B cell (primary cell): ENCODE measurements at regions not wholly inside any gene's neighbourhood (a gene's known extent, or its start where the extent isn't known, plus 50 kb on each side); places are given as distances from the start of the nearest gene placed in this dataset.

Source experiments
- ATAC-seq: fragments of 200-7000 bp; cut with Tn5 transposase; one replicate; pipeline ENCODE4 v1.10.0; 2021; ENCODE audit warnings: low read depth, mild to moderate bottlenecking, moderate number of reproducible peaks, moderate library complexity
- CTCF ChIA-PET: fragments of 350-600 bp; sonication (Branson Sonifier 250); formaldehyde crosslinking; loops from one replicate; lab custom pipeline; 2021; ENCODE audit warnings: antibody characterized with exemption, inconsistent platforms; lab: Charles Lee
- POLR2A ChIA-PET: fragments of 350-600 bp; sonication (Branson Sonifier 250); formaldehyde crosslinking; loops from one replicate; lab custom pipeline; 2021; ENCODE audit warnings: antibody characterized with exemption; lab: Charles Lee
- DNase-seq: peaks from one replicate; pipeline ENCODE4 v3.0.0; 2013
- H2AFZ ChIP-seq: 2 replicates; pipeline ENCODE4 v1.6.1; 2012; ENCODE audit warnings: mild to moderate bottlenecking, low read depth, low read length; ENCODE audit not compliant: insufficient read depth, poor library complexity, severe bottlenecking
- H3K27ac ChIP-seq, 2 donors: 1 replicate in 1 of 2; 2 replicates in 1 of 2; pipeline ENCODE4 v1.5.1; 2012 to 2013; ENCODE audit warnings: low read length in 2 of 2, mild to moderate bottlenecking in 2 of 2, moderate library complexity in 1 of 2
- H3K27me3 ChIP-seq, 4 experiments: fragments of 200-600 bp in 1 of 4; sonication (generic) in 1 of 4; replicated peaks in 1 of 4; 1 replicate in 2 of 4; 2 replicates in 2 of 4; pipeline versions ENCODE4 v1.6.1 to v1.7.0; 2013 to 2016; ENCODE audit warnings: low read length in 3 of 4, mild to moderate bottlenecking in 2 of 4, mixed read lengths in 1 of 4, moderate library complexity in 1 of 4; ENCODE audit not compliant: insufficient read depth in 4 of 4, control insufficient read depth in 3 of 4; ENCODE audit errors: control extremely low read depth in 1 of 4
- H3K36me3 ChIP-seq, 2 experiments: replicated peaks in 1 of 2; 1 replicate in 1 of 2; 2 replicates in 1 of 2; pipeline versions ENCODE4 v1.6.1 to v1.7.1; 2013; ENCODE audit warnings: low read length in 1 of 2; ENCODE audit not compliant: insufficient read depth in 2 of 2, control insufficient read depth in 1 of 2; ENCODE audit errors: control extremely low read depth in 1 of 2, extremely low read depth in 1 of 2
- H3K4me1 ChIP-seq, 2 donors: fragments of 200-600 bp in 1 of 2; sonication (generic) in 1 of 2; 1 replicate in 1 of 2; 2 replicates in 1 of 2; pipeline versions ENCODE4 v1.5.1 to v1.6.1; 2013 to 2017; ENCODE audit warnings: low read length in 2 of 2; ENCODE audit not compliant: control insufficient read depth in 2 of 2, insufficient read depth in 2 of 2
- H3K4me2 ChIP-seq: replicated peaks from 2 replicates; pipeline ENCODE3; 2012; ENCODE audit warnings: mild to moderate bottlenecking, low read depth, low read length; ENCODE audit not compliant: poor library complexity, severe bottlenecking
- H3K4me3 ChIP-seq, 5 experiments: fragments of 200-600 bp in 1 of 5; sonication (generic) in 1 of 5; 1 replicate in 3 of 5; 2 replicates in 2 of 5; pipeline versions ENCODE4 v1.5.1 to v1.7.0; 2011 to 2016; ENCODE audit warnings: low read length in 4 of 5, mild to moderate bottlenecking in 4 of 5, low read depth in 2 of 5, control low read depth in 1 of 5, moderate library complexity in 1 of 5; ENCODE audit not compliant: insufficient read depth in 1 of 5; ENCODE audit errors: control extremely low read depth in 1 of 5, extremely low read depth in 1 of 5
- H3K79me2 ChIP-seq: fragments of 200-600 bp; sonication (generic); one replicate; pipeline ENCODE4 v1.6.0; 2016; ENCODE audit warnings: low read length; ENCODE audit not compliant: control insufficient read depth, insufficient read depth
- H3K9ac ChIP-seq: fragments of 200-600 bp; sonication (generic); 2 replicates; pipeline ENCODE4 v1.6.1; 2017; ENCODE audit warnings: mild to moderate bottlenecking, low read length, moderate library complexity
- H3K9me3 ChIP-seq, 3 donors: one replicate each; pipeline versions ENCODE4 v1.6.1 to v1.7.1; 2013; ENCODE audit warnings: low read length in 2 of 3; ENCODE audit not compliant: control insufficient read depth in 2 of 3, insufficient read depth in 1 of 3; ENCODE audit errors: control extremely low read depth in 1 of 3
- H4K20me1 ChIP-seq: 2 replicates; pipeline ENCODE4 v1.6.0; 2012; ENCODE audit warnings: mild to moderate bottlenecking, low read length; ENCODE audit not compliant: insufficient read depth, control insufficient read depth, poor library complexity, severe bottlenecking
- H3K27ac Mint-ChIP-seq: one replicate; pipeline ENCODE4 v1.8.0; 2021; ENCODE audit warnings: mixed read lengths
- H3K27me3 Mint-ChIP-seq: one replicate; pipeline ENCODE4 v1.8.0; 2021; ENCODE audit warnings: mixed read lengths
- H3K4me1 Mint-ChIP-seq: one replicate; pipeline ENCODE4 v1.8.0; 2021; ENCODE audit warnings: mixed read lengths
- H3K4me3 Mint-ChIP-seq: one replicate; pipeline ENCODE4 v1.8.0; 2021; ENCODE audit warnings: mixed read lengths
- H3K9me3 Mint-ChIP-seq: one replicate; pipeline ENCODE4 v1.8.0; 2022; ENCODE audit warnings: mixed read lengths; ENCODE audit not compliant: insufficient read depth
- EZH2 ChIP-seq: IDR thresholded peaks from 2 replicates; pipeline ENCODE4 v1.6.1; 2012; ENCODE audit warnings: borderline replicate concordance, low read depth, mild to moderate bottlenecking, moderate library complexity, low read length; ENCODE audit not compliant: insufficient read depth, poor library complexity, severe bottlenecking
- WGBS: methylation state at CpG from one replicate; pipeline ENCODE4 v1.1.5; 2013; ENCODE audit warnings: missing lambda C conversion rate; ENCODE audit not compliant: insufficient coverage; 5-methylcytosine and 5-hydroxymethylcytosine counted together
- intact Hi-C: fragments of 100-400 bp; cut with micrococcal nuclease; formaldehyde crosslinking; loops from one replicate; pipeline ENCODE4 v1.10.0; 2022
- TF ChIP-seq, protein P1 (sequence below): fragments of 200-600 bp; IDR thresholded peaks from one replicate; pipeline ENCODE4 v1.8.0; 2022; ENCODE audit warnings: antibody characterized with exemption, mild to moderate bottlenecking

DNA sequence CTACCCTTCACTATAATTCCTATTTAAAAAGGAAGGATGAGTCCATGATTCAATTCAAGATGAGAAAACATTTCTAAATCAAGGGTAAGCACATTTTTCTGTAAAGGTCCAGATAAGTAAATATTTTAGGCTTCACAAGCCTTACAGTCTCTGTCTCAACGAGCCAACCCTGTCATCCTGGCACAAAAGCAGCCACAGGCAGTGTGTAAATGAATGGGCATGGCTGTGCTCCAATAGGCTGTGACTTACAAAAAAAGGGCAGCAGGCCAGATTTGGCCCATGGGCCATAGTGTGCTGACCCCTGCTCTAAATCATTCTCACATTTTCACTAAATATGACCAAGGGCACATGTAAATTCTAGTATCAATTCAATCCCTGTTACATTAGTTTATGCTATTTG, 200.4 kb downstream of the WNT5A start:
- Histone ChIP-seq H3K36me3 (no peaks in the 10 kb centered on the region), H3K4me1 (no peaks in the 10 kb centered on the region), H2AFZ (no peak overlapping the region), H3K79me2 (no peaks in the 10 kb centered on the region), H3K9ac (no peak overlapping the region), H3K27ac (no peak overlapping the region), H3K9me3 (peaks cover 0 to 6% (median 0%) of the 10 kb centered on the region in 3 donors), H3K27me3 (no peaks in the 10 kb centered on the region), H3K4me2 (no peak overlapping the region), H3K4me3 (no peak overlapping the region), H4K20me1 (no peaks in the 10 kb centered on the region)
- CTCF ChIA-PET: no interaction called here
- no peak for DNase-seq
- ATAC-seq: no peak
- POLR2A ChIA-PET: no interaction called here
- Mint-ChIP-seq H3K9me3 (no peaks in the 10 kb centered on the region), H3K27ac (no peak overlapping the region), H3K4me3 (no peak overlapping the region), H3K4me1 (no peaks in the 10 kb centered on the region), H3K27me3 (no peaks in the 10 kb centered on the region)
- WGBS: no CpG with 5 or more reads among the region's 1 CpG
- intact Hi-C loops: no loop called here
- TF ChIP-seq, protein P1, sequence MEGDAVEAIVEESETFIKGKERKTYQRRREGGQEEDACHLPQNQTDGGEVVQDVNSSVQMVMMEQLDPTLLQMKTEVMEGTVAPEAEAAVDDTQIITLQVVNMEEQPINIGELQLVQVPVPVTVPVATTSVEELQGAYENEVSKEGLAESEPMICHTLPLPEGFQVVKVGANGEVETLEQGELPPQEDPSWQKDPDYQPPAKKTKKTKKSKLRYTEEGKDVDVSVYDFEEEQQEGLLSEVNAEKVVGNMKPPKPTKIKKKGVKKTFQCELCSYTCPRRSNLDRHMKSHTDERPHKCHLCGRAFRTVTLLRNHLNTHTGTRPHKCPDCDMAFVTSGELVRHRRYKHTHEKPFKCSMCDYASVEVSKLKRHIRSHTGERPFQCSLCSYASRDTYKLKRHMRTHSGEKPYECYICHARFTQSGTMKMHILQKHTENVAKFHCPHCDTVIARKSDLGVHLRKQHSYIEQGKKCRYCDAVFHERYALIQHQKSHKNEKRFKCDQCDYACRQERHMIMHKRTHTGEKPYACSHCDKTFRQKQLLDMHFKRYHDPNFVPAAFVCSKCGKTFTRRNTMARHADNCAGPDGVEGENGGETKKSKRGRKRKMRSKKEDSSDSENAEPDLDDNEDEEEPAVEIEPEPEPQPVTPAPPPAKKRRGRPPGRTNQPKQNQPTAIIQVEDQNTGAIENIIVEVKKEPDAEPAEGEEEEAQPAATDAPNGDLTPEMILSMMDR: no peak
- no peak for TF ChIP-seq EZH2

DNA sequence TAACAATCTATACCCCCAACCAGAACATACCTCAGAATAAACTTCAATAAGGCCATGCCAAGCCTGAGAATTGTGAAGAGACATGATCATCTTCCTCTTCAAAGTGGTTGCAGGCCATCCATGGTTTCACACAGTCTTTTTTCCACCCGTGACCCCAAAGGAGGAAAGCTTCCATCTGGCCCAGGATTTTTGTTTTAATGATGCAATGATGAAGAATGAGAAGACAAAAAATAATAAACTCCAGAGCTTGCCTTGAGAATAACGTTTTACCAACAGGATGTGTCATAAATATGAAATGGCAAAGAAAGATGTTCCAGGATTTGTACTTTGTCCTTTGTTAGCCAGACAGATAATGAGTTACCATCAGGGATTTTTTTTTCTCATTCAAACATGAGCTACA, 201.9 kb downstream of the WNT5A start:
- WGBS: 100% methylated on average over 1 of the region's 2 CpGs
- Histone ChIP-seq H3K36me3 (no peaks in the 10 kb centered on the region), H2AFZ (no peak overlapping the region), H3K4me2 (no peak overlapping the region), H3K4me3 (no peak overlapping the region), H3K9ac (no peak overlapping the region), H3K79me2 (no peaks in the 10 kb centered on the region), H3K9me3 (peaks cover 0 to 4% (median 0%) of the 10 kb centered on the region in 3 donors), H3K4me1 (no peaks in the 10 kb centered on the region), H4K20me1 (no peaks in the 10 kb centered on the region), H3K27ac (no peak overlapping the region), H3K27me3 (no peaks in the 10 kb centered on the region)
- Mint-ChIP-seq H3K9me3 (no peaks in the 10 kb centered on the region), H3K27ac (no peak overlapping the region), H3K4me3 (no peak overlapping the region), H3K27me3 (no peaks in the 10 kb centered on the region), H3K4me1 (no peaks in the 10 kb centered on the region)
- POLR2A ChIA-PET: no interaction called here
- intact Hi-C loops: no loop called here
- DNase-seq (no peak), ATAC-seq (no peak)
- no peak for TF ChIP-seq EZH2
- TF ChIP-seq, protein P1: no peak
- CTCF ChIA-PET: no interaction called here
